ENCODE measurements at regions not wholly inside any gene's neighbourhood (a gene's known extent, or its start where the extent isn't known, plus 50 kb on each side); places are given as distances from the start of the nearest gene placed in this dataset.

- Histone ChIP-seq H3K4me3 (ENCODE audit: extremely low read depth in 1 of 4, insufficient read depth in 2 of 4, low read depth in 3 of 4, low read length in 4 of 4) (no peak overlapping the region), H4K5ac (ENCODE audit: insufficient read length, low read depth, low read length) (no peak overlapping the region), H2AK5ac (ENCODE audit: low read depth, low read length) (no peak overlapping the region), H3K4ac (replicated peaks; ENCODE audit: insufficient read length, low read depth, low read length) (no peak overlapping the region), H3K23me2 (ENCODE audit: low read depth, low read length) (no peaks in the 10 kb centered on the region), H4K8ac (ENCODE audit: extremely low read depth, insufficient read depth, low read length) (no peak overlapping the region), H2BK5ac (ENCODE audit: low read depth, low read length) (no peak overlapping the region), H2BK15ac (ENCODE audit: low read length) (no peak overlapping the region), H4K91ac (replicated peaks; ENCODE audit: insufficient read length, low read length) (no peak overlapping the region), H3K79me2 (ENCODE audit: control insufficient read depth in 1 of 2, insufficient read depth in 2 of 2, low read length in 2 of 2) (no peaks in the 10 kb centered on the region), H3K79me1 (ENCODE audit: low read depth, low read length) (no peaks in the 10 kb centered on the region), H3K9me3 (ENCODE audit: insufficient read depth in 2 of 2, low read depth in 1 of 2, low read length in 1 of 2) (no peaks in the 10 kb centered on the region), H3K27me3 (replicated peaks in 1 of 4; ENCODE audit: control insufficient read depth in 3 of 4, extremely low read depth in 1 of 4, insufficient read depth in 3 of 4, low read length in 3 of 4) (no peaks in the 10 kb centered on the region), H2BK12ac (ENCODE audit: low read depth, low read length) (no peak overlapping the region), H2BK20ac (ENCODE audit: low read length) (no peak overlapping the region), H3K4me1 (replicated peaks in 1 of 4; ENCODE audit: control insufficient read depth in 3 of 4, insufficient read depth in 4 of 4, low read length in 3 of 4) (0 out of 7 replicates have a peak, but pooled peaks cover 0 to 2% (median 0%) of the 10 kb centered on the region in 4 experiments), H3K9ac (replicated peaks in 1 of 4; ENCODE audit: extremely low read depth in 1 of 4, low read depth in 3 of 4, low read length in 3 of 4) (no peak overlapping the region), H2BK120ac (replicated peaks; ENCODE audit: low read depth, low read length) (no peak overlapping the region), H3K36me3 (ENCODE audit: control insufficient read depth in 2 of 4, insufficient read depth in 4 of 4, low read length in 3 of 4) (no peaks in the 10 kb centered on the region), H3K4me2 (ENCODE audit: insufficient read depth in 1 of 2, low read depth in 2 of 2, low read length in 2 of 2) (no peak overlapping the region), H2AFZ (ENCODE audit: low read length) (no peak overlapping the region), H3K18ac (ENCODE audit: extremely low read depth, low read length) (no peak overlapping the region), H4K20me1 (replicated peaks in 1 of 2; ENCODE audit: control insufficient read depth in 1 of 2, insufficient read depth in 2 of 2, low read length in 2 of 2) (no peaks in the 10 kb centered on the region), H3K56ac (replicated peaks; ENCODE audit: insufficient read length, low read depth, low read length) (no peak overlapping the region), H3K27ac (ENCODE audit: low read depth, low read length) (no peak overlapping the region), H3K23ac (ENCODE audit: insufficient read length) (no peak overlapping the region), H3K14ac (ENCODE audit: insufficient read length) (no peak overlapping the region)
- 98% methylated on average over 3 of the region's 3 CpGs; no CpG with 5 or more reads in 1 of the 2 experiments for WGBS, 2 experiments (ENCODE audit: extremely low coverage in 1 of 2, insufficient coverage in 1 of 2, insufficient read length in 1 of 2, insufficient replicate concordance in 2 of 2, low coverage in 1 of 2, low lambda C conversion rate in 2 of 2, missing lambda C conversion rate in 1 of 2)
- DNase-seq (ENCODE audit: low read depth in 1 of 2, low spot score in 2 of 2): no peak
- ChIA-PET CTCF (ENCODE audit: partially characterized antibody) (no interaction called here), POLR2A (ENCODE audit: partially characterized antibody) (no interaction called here)
- no peak for TF ChIP-seq SAP30 (IDR thresholded peaks at IDR 0.05; ENCODE audit: insufficient read depth, insufficient replicate concordance, low read length)
- no peak for FAIRE-seq
Measured at GRCh38 chr5:2985718-2986117, 234.2 kb upstream of the IRX2 start.
